ENCODE measurements at regions not wholly inside any gene's neighbourhood (a gene's known extent, or its start where the extent isn't known, plus 50 kb on each side); places are given as distances from the start of the nearest gene placed in this dataset.
"Not testable (repeated sequence)": the region's sequence is repeated elsewhere in the genome, so short reads cannot be mapped to it uniquely, and the experiment has no call there.

- DNase-seq (ENCODE audit: low read depth in 2 of 2) = no peak
Observed at GRCh38 chr14:103231376-103232019, 102.5 kb upstream of the EIF5 start.

GRCh38 chr14:103232031-103232808 lies 101.8 kb upstream of the EIF5 start:
- DNase-seq (ENCODE audit: low read depth in 2 of 2) = no peak

GRCh38 chr14:103232831-103233319 lies 101.2 kb upstream of the EIF5 start:
- no peak for DNase-seq (ENCODE audit: low read depth in 2 of 2)

GRCh38 chr14:103233328-103233727 lies 100.7 kb upstream of the EIF5 start:
- no peak for DNase-seq (ENCODE audit: low read depth in 2 of 2)

- DNase-seq (ENCODE audit: low read depth in 2 of 2) = not testable (repeated sequence)
Observed at GRCh38 chr14:103234826-103235225, 99.2 kb upstream of the EIF5 start.

GRCh38 chr14:103235506-103235905 lies 98.5 kb upstream of the EIF5 start:
- not testable (repeated sequence) for DNase-seq (ENCODE audit: low read depth in 2 of 2)

- DNase-seq (ENCODE audit: low read depth in 2 of 2) = no peak
Observed at GRCh38 chr14:103239751-103240150, 94.3 kb upstream of the EIF5 start.

GRCh38 chr14:103241531-103241930 lies 92.5 kb upstream of the EIF5 start:
- DNase-seq (ENCODE audit: low read depth in 2 of 2) = no peak

- DNase-seq (ENCODE audit: low read depth in 2 of 2) = no peak
Observed at GRCh38 chr14:103243764-103244737, 90.0 kb upstream of the EIF5 start.

GRCh38 chr14:103245624-103246031 lies 88.4 kb upstream of the EIF5 start:
- not testable (repeated sequence) for DNase-seq (ENCODE audit: low read depth in 2 of 2)

- DNase-seq (ENCODE audit: low read depth in 2 of 2) = no peak
Observed at GRCh38 chr14:103246070-103246469, 88.0 kb upstream of the EIF5 start.

GRCh38 chr14:103247169-103247606 lies 86.8 kb upstream of the EIF5 start:
- no peak for DNase-seq (ENCODE audit: low read depth in 2 of 2)

GRCh38 chr14:103250181-103250580 lies 83.9 kb upstream of the EIF5 start:
- DNase-seq (ENCODE audit: low read depth in 2 of 2) = no peak

GRCh38 chr14:103250874-103251273 lies 83.2 kb upstream of the EIF5 start:
- no peak for DNase-seq (ENCODE audit: low read depth in 2 of 2)

GRCh38 chr14:103255555-103255954 lies 78.5 kb upstream of the EIF5 start:
- no peak for DNase-seq (ENCODE audit: low read depth in 2 of 2)

- DNase-seq (ENCODE audit: low read depth in 2 of 2) = no peak
Observed at GRCh38 chr14:103256406-103256805, 77.6 kb upstream of the EIF5 start.

GRCh38 chr14:103257211-103257962 lies 76.7 kb upstream of the EIF5 start:
- DNase-seq (ENCODE audit: low read depth in 2 of 2) = no peak

GRCh38 chr14:103258211-103258610 lies 75.8 kb upstream of the EIF5 start:
- DNase-seq (ENCODE audit: low read depth in 2 of 2) = no peak

- DNase-seq (ENCODE audit: low read depth in 2 of 2) = no peak
Observed at GRCh38 chr14:103259184-103259583, 74.9 kb upstream of the EIF5 start.

- DNase-seq (ENCODE audit: low read depth in 2 of 2) = no peak
Observed at GRCh38 chr14:103259801-103260628, 74.0 kb upstream of the EIF5 start.
